IMR-90 (cell line): ENCODE measurements at regions not wholly inside any gene's neighbourhood (a gene's known extent, or its start where the extent isn't known, plus 50 kb on each side); places are given as distances from the start of the nearest gene placed in this dataset.

Experiments used
- ATAC-seq: fragments of 200-7000 bp; cut with Tn5 transposase; 2 replicates; pipeline ENCODE4 v1.9.1; 2020; ENCODE audit warnings: low read depth, mild to moderate bottlenecking, moderate library complexity
- BruUV-seq: library from RNA; stranded (reverse); fragments of 400-500 nt; replicated peaks from 2 replicates; lab custom pipeline; 2021; lab: Mats Ljungman, UMichigan
- CTCF ChIA-PET: fragments of 300-600 bp; formaldehyde crosslinking; extraction: SDS; loops from one replicate; lab custom pipeline; 2021; ENCODE audit warnings: antibody characterized with exemption; lab: Yijun Ruan, JAX
- POLR2A ChIA-PET: fragments of 300-600 bp; sonication (Branson Sonifier 250); formaldehyde crosslinking; loops from one replicate; lab custom pipeline; 2022; ENCODE audit warnings: antibody characterized with exemption; ENCODE audit not compliant: unreplicated experiment; lab: Charles Lee
- DNase-seq: peaks from one replicate; pipeline ENCODE4 v3.0.0; 2013
- H2AFZ ChIP-seq: replicated peaks from 2 replicates; pipeline ENCODE3; 2013; ENCODE audit warnings: low read length, mild to moderate bottlenecking; ENCODE audit not compliant: poor library complexity
- H2AK5ac ChIP-seq: 2 replicates; pipeline ENCODE4 v1.6.1; 2013; ENCODE audit warnings: low read depth, low read length, inconsistent platforms
- H2AK9ac ChIP-seq: replicated peaks from 2 replicates; pipeline ENCODE3; 2013; ENCODE audit warnings: mild to moderate bottlenecking, low read depth, low read length, moderate library complexity; ENCODE audit not compliant: poor library complexity
- H2BK120ac ChIP-seq: 2 replicates; pipeline ENCODE4 v1.6.1; 2013; ENCODE audit warnings: low read depth, low read length, inconsistent platforms
- H2BK15ac ChIP-seq: 3 replicates; pipeline ENCODE4 v1.6.1; 2013; ENCODE audit warnings: low read depth, low read length, inconsistent platforms
- H2BK20ac ChIP-seq: 2 replicates; pipeline ENCODE4 v1.6.1; 2013; ENCODE audit warnings: low read depth, mild to moderate bottlenecking, inconsistent platforms, low read length, moderate library complexity
- H2BK5ac ChIP-seq: 2 replicates; pipeline ENCODE4 v1.6.1; 2013; ENCODE audit warnings: mild to moderate bottlenecking, low read depth, low read length, inconsistent platforms; ENCODE audit not compliant: poor library complexity, severe bottlenecking
- H3K14ac ChIP-seq: replicated peaks from 2 replicates; pipeline ENCODE4 v1.6.1; 2013; ENCODE audit warnings: low read depth, low read length, inconsistent platforms
- H3K18ac ChIP-seq: 2 replicates; pipeline ENCODE4 v1.6.1; 2013; ENCODE audit warnings: low read depth, low read length, control low read depth
- H3K23ac ChIP-seq: 2 replicates; pipeline ENCODE4 v1.6.1; 2013; ENCODE audit warnings: low read depth, low read length, inconsistent platforms
- H3K27ac ChIP-seq: 2 replicates; pipeline ENCODE4 v1.5.1; 2013; ENCODE audit warnings: mild to moderate bottlenecking, control low read depth, low read length; ENCODE audit not compliant: insufficient read depth
- H3K27me3 ChIP-seq: 2 replicates; pipeline ENCODE4 v1.6.1; 2013; ENCODE audit warnings: low read length; ENCODE audit not compliant: control insufficient read depth, insufficient read depth
- H3K36me3 ChIP-seq: 2 replicates; pipeline ENCODE4 v1.6.1; 2013; ENCODE audit warnings: low read length, mixed read lengths; ENCODE audit not compliant: control insufficient read depth, insufficient read depth
- H3K4ac ChIP-seq: 2 replicates; pipeline ENCODE4 v1.6.1; 2013; ENCODE audit warnings: low read depth, low read length, inconsistent platforms
- H3K4me1 ChIP-seq: 2 replicates; pipeline ENCODE4 v1.6.1; 2013; ENCODE audit warnings: low read length, mixed read lengths; ENCODE audit not compliant: control insufficient read depth, insufficient read depth
- H3K4me2 ChIP-seq: 2 replicates; pipeline ENCODE4 v1.6.1; 2013; ENCODE audit warnings: low read depth, mild to moderate bottlenecking, control low read depth, low read length, moderate library complexity
- H3K4me3 ChIP-seq: 2 replicates; pipeline ENCODE4 v1.5.1; 2013; ENCODE audit warnings: low read depth, mild to moderate bottlenecking, control low read depth, low read length, moderate library complexity; ENCODE audit not compliant: insufficient read depth
- H3K56ac ChIP-seq: 2 replicates; pipeline ENCODE4 v1.6.1; 2013; ENCODE audit warnings: low read length, inconsistent platforms; ENCODE audit not compliant: insufficient read depth; ENCODE audit errors: extremely low read depth
- H3K79me1 ChIP-seq, 2 experiments: 2 replicates each; pipeline ENCODE4 v1.6.1; 2013; ENCODE audit warnings: low read length in 2 of 2, inconsistent platforms in 1 of 2, low read depth in 1 of 2
- H3K9ac ChIP-seq: 2 replicates; pipeline ENCODE4 v1.6.1; 2013; ENCODE audit warnings: low read depth, low read length, control low read depth
- H3K9me1 ChIP-seq: 2 replicates; pipeline ENCODE4 v1.6.1; 2013; ENCODE audit warnings: low read length, inconsistent platforms; ENCODE audit not compliant: insufficient read depth
- H3K9me3 ChIP-seq: 2 replicates; pipeline ENCODE4 v1.6.1; 2013; ENCODE audit warnings: low read length; ENCODE audit not compliant: control insufficient read depth, insufficient read depth
- H4K20me1 ChIP-seq: 2 replicates; pipeline ENCODE4 v1.6.1; 2013; ENCODE audit warnings: low read length, inconsistent platforms; ENCODE audit not compliant: insufficient read depth
- H4K5ac ChIP-seq: 2 replicates; pipeline ENCODE4 v1.6.1; 2013; ENCODE audit warnings: mild to moderate bottlenecking, low read depth, low read length, control low read depth
- H4K8ac ChIP-seq, 2 experiments: 2 replicates each; pipeline ENCODE4 v1.6.1; 2013; ENCODE audit warnings: low read depth in 2 of 2, low read length in 2 of 2, control low read depth in 1 of 2, inconsistent platforms in 1 of 2
- H4K91ac ChIP-seq: 2 replicates; pipeline ENCODE4 v1.6.1; 2013; ENCODE audit warnings: low read depth, low read length, inconsistent platforms; ENCODE audit not compliant: insufficient read depth
- CEBPB ChIP-seq: IDR thresholded peaks from 2 replicates; pipeline ENCODE4 v1.6.1; 2012; ENCODE audit warnings: low read depth, low read length, improper control_type of control experiment
- CTCF ChIP-seq: conservative IDR thresholded peaks from 2 replicates; pipeline ENCODE4 v1.5.1; 2012; ENCODE audit warnings: mild to moderate bottlenecking, low read depth, low read length, improper control_type of control experiment
- MAZ ChIP-seq: IDR thresholded peaks from 2 replicates; pipeline ENCODE4 v1.6.1; 2012; ENCODE audit warnings: low read depth, mild to moderate bottlenecking, low read length, improper control_type of control experiment, moderate library complexity, borderline replicate concordance
- POLR2A ChIP-seq: IDR thresholded peaks from 2 replicates; pipeline ENCODE4 v1.6.1; 2012; ENCODE audit warnings: mild to moderate bottlenecking, low read depth, low read length
- RAD21 ChIP-seq: IDR thresholded peaks from 2 replicates; pipeline ENCODE4 v1.6.1; 2012; ENCODE audit warnings: low read length, improper control_type of control experiment
- RCOR1 ChIP-seq: IDR thresholded peaks from 2 replicates; pipeline ENCODE4 v1.6.1; 2012; ENCODE audit warnings: mild to moderate bottlenecking, low read length, improper control_type of control experiment; ENCODE audit not compliant: insufficient replicate concordance
- WGBS, 2 experiments: methylation state at CpG; one replicate each; pipeline versions ENCODE4 v1.1.5 to v1.1.7; 2013; ENCODE audit warnings: missing lambda C conversion rate in 2 of 2; ENCODE audit not compliant: insufficient read length in 1 of 2; ENCODE audit errors: extremely low coverage in 2 of 2; 5-methylcytosine and 5-hydroxymethylcytosine counted together
- dilution Hi-C: fragments of 300-500 bp; cut with HindIII; formaldehyde crosslinking; loops from one replicate; pipeline ENCODE4 v1.14.3; 2018; ENCODE audit warnings: low sequenced_read_pairs; ENCODE audit not compliant: unreplicated experiment
- in situ Hi-C: fragments of 300-500 bp; cut with MboI; formaldehyde crosslinking; loops from 3 replicates; pipeline ENCODE4 v1.14.3; 2019; ENCODE audit warnings: low sequenced_read_pairs, inconsistent platforms, mixed read lengths
- intact Hi-C: fragments of 100-400 bp; cut with micrococcal nuclease; formaldehyde crosslinking; loops from 2 replicates; pipeline ENCODE4 v1.10.0; 2022
- TF ChIP-seq, protein P1 (sequence below): fragments of 150-350 bp; IDR thresholded peaks from 2 replicates; pipeline ENCODE4 v1.6.1; 2017; ENCODE audit warnings: mild to moderate bottlenecking, antibody characterized with exemption, low read length, low read depth

GRCh38 chr21:20302084-20302483, 696.1 kb upstream of the NCAM2 start:
- WGBS, 2 experiments, result no CpG with 5 or more reads among the region's 6 CpGs
- POLR2A ChIA-PET, result no interaction called here
- no peak overlapping the region for H2AK9ac ChIP-seq
- ATAC-seq (no peak), DNase-seq (no peak)
- no peak overlapping the region for H4K91ac ChIP-seq
- H3K27ac ChIP-seq, result no peak overlapping the region
- intact Hi-C loops (no loop called here), dilution Hi-C loops (no loop called here), in situ Hi-C loops (no loop called here)
- H3K9ac ChIP-seq, result no peak overlapping the region
- H3K56ac ChIP-seq, result no peak overlapping the region
- no peak overlapping the region for H4K5ac ChIP-seq
- no TSS peak for BruUV-seq
- H3K14ac ChIP-seq, result no peak overlapping the region
- H3K9me3 ChIP-seq, result peaks cover 8% of the 10 kb centered on the region
- no peaks in the 10 kb centered on the region for H3K27me3 ChIP-seq
- no peaks in the 10 kb centered on the region for H3K9me1 ChIP-seq
- no peak overlapping the region for H2BK5ac ChIP-seq
- no peak overlapping the region for H3K18ac ChIP-seq
- no peak overlapping the region for H2BK15ac ChIP-seq
- H2BK20ac ChIP-seq, result no peak overlapping the region
- H2AK5ac ChIP-seq, result no peak overlapping the region
- no peak overlapping the region for H3K4ac ChIP-seq
- TF ChIP-seq, protein P1, sequence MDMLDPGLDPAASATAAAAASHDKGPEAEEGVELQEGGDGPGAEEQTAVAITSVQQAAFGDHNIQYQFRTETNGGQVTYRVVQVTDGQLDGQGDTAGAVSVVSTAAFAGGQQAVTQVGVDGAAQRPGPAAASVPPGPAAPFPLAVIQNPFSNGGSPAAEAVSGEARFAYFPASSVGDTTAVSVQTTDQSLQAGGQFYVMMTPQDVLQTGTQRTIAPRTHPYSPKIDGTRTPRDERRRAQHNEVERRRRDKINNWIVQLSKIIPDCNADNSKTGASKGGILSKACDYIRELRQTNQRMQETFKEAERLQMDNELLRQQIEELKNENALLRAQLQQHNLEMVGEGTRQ, result no peak
- TF ChIP-seq CEBPB (no peak), CTCF (no peak), RCOR1 (no peak), MAZ (no peak), RAD21 (no peak), POLR2A (no peak)
- no peaks in the 10 kb centered on the region for H3K79me1 ChIP-seq
- no peaks in the 10 kb centered on the region for H3K36me3 ChIP-seq
- H3K23ac ChIP-seq, result no peak overlapping the region
- H4K8ac ChIP-seq, result no peak overlapping the region
- no peaks in the 10 kb centered on the region for H3K4me1 ChIP-seq
- H3K4me3 ChIP-seq, result no peak overlapping the region
- no peak overlapping the region for H2BK120ac ChIP-seq
- H2AFZ ChIP-seq, result no peak overlapping the region
- H4K20me1 ChIP-seq, result no peaks in the 10 kb centered on the region
- H3K4me2 ChIP-seq, result no peak overlapping the region
- CTCF ChIA-PET, result no interaction called here
